Neural cell (in vitro differentiated cells): ENCODE measurements at regions not wholly inside any gene's neighbourhood (a gene's known extent, or its start where the extent isn't known, plus 50 kb on each side); places are given as distances from the start of the nearest gene placed in this dataset.

ENCODE experiments used
- H2AFZ ChIP-seq: fragments of 200-600, 300-800 bp; sonication (generic), shearing (Covaris generic); 2 replicates; pipeline ENCODE4 v1.6.0; 2014; ENCODE audit warnings: low read depth, mild to moderate bottlenecking, antibody characterized with exemption, low read length, moderate library complexity
- H3F3A ChIP-seq: fragments of 200-600 bp; shearing (Covaris generic); 2 replicates; pipeline ENCODE4 v1.6.1; 2016; ENCODE audit warnings: mild to moderate bottlenecking, moderate library complexity, mixed read lengths, antibody characterized with exemption, low read length; ENCODE audit not compliant: insufficient read depth, poor library complexity, severe bottlenecking
- H3K27ac ChIP-seq: fragments of 200-600, 300-800 bp; sonication (generic), shearing (Covaris generic); 2 replicates; pipeline ENCODE4 v1.5.1; 2014; ENCODE audit warnings: mild to moderate bottlenecking, low read length, moderate library complexity
- H3K27me3 ChIP-seq: fragments of 300-800, 200-600 bp; sonication (generic), shearing (Covaris generic); 2 replicates; pipeline ENCODE4 v1.6.0; 2014; ENCODE audit warnings: mild to moderate bottlenecking, low read depth, low read length, moderate library complexity; ENCODE audit not compliant: insufficient read depth
- H3K36me3 ChIP-seq: fragments of 300-800, 200-600 bp; sonication (generic), shearing (Covaris generic); 2 replicates; pipeline ENCODE4 v1.5.1; 2014; ENCODE audit warnings: mild to moderate bottlenecking, antibody characterized with exemption, low read length, moderate library complexity; ENCODE audit not compliant: insufficient read depth
- H3K4me2 ChIP-seq: fragments of 300-800, 200-600 bp; sonication (generic), shearing (Covaris generic); 2 replicates; pipeline ENCODE4 v1.6.0; 2014; ENCODE audit warnings: mild to moderate bottlenecking, low read length
- H3K4me3 ChIP-seq: fragments of 300-800, 200-600 bp; sonication (generic), shearing (Covaris generic); 2 replicates; pipeline ENCODE4 v1.5.1; 2014; ENCODE audit warnings: mild to moderate bottlenecking, low read length, moderate library complexity
- H3K79me2 ChIP-seq: fragments of 200-600 bp; shearing (Covaris generic); replicated peaks from 2 replicates; pipeline ENCODE4 v1.6.0; 2014; ENCODE audit warnings: mild to moderate bottlenecking, low read length, moderate library complexity; ENCODE audit not compliant: insufficient read depth
- H3K9ac ChIP-seq: fragments of 300-800, 200-600 bp; sonication (generic), shearing (Covaris generic); 2 replicates; pipeline ENCODE4 v1.6.1; 2016; ENCODE audit warnings: mild to moderate bottlenecking, low read length, mixed read lengths
- H3K9me2 ChIP-seq: fragments of 200-600 bp; shearing (Covaris generic); 2 replicates; pipeline ENCODE4 v1.6.1; 2016; ENCODE audit warnings: mild to moderate bottlenecking, low read length, mixed read lengths; ENCODE audit not compliant: insufficient read depth
- H3K9me3 ChIP-seq: fragments of 200-600, 300-800 bp; sonication (generic), shearing (Covaris generic); 2 replicates; pipeline ENCODE4 v1.6.1; 2016; ENCODE audit warnings: mild to moderate bottlenecking, mixed run types, low read length, moderate library complexity, mixed read lengths
- H4K20me1 ChIP-seq: fragments of 200-600 bp; shearing (Covaris generic); 2 replicates; pipeline ENCODE4 v1.6.1; 2016; ENCODE audit warnings: mild to moderate bottlenecking, mixed run types; ENCODE audit not compliant: insufficient read depth
- EP300 ChIP-seq: fragments of 450-650 bp; conservative IDR thresholded peaks from 2 replicates; pipeline ENCODE4 v1.6.1; 2014; ENCODE audit warnings: antibody characterized with exemption, mild to moderate bottlenecking, moderate library complexity; ENCODE audit not compliant: poor library complexity, severe bottlenecking
- EZH2 ChIP-seq: fragments of 200-600, 300-800 bp; shearing (Covaris generic), sonication (generic); IDR thresholded peaks from 2 replicates; pipeline ENCODE4 v1.6.1; 2014; ENCODE audit warnings: antibody characterized with exemption, low read length, borderline replicate concordance, mild to moderate bottlenecking; ENCODE audit not compliant: insufficient read depth, poor library complexity, severe bottlenecking
- MXI1 ChIP-seq: fragments of 450-650 bp; conservative IDR thresholded peaks from 2 replicates; pipeline ENCODE4 v1.6.1; 2014; ENCODE audit warnings: antibody characterized with exemption, mild to moderate bottlenecking; ENCODE audit not compliant: poor library complexity, severe bottlenecking
- POLR2AphosphoS5 ChIP-seq: IDR thresholded peaks from 2 replicates; pipeline ENCODE4 v1.6.1; 2012
- RAD21 ChIP-seq: fragments of 450-650 bp; conservative IDR thresholded peaks from 2 replicates; pipeline ENCODE4 v1.6.1; 2014; ENCODE audit warnings: antibody characterized with exemption, mild to moderate bottlenecking, moderate library complexity
- SMC3 ChIP-seq: fragments of 450-650 bp; conservative IDR thresholded peaks from 2 replicates; pipeline ENCODE4 v1.6.1; 2014; ENCODE audit warnings: antibody characterized with exemption, mild to moderate bottlenecking, moderate library complexity; ENCODE audit not compliant: poor library complexity
- TAF1 ChIP-seq: IDR thresholded peaks from 2 replicates; pipeline ENCODE4 v1.6.1; 2012; ENCODE audit warnings: low read depth
- TF ChIP-seq, protein P1 (sequence below): IDR thresholded peaks from 2 replicates; pipeline ENCODE4 v1.6.1; 2012; ENCODE audit warnings: borderline replicate concordance
- TF ChIP-seq, protein P2 (sequence below): fragments of 450-650 bp; IDR thresholded peaks from 2 replicates; pipeline ENCODE4 v1.5.1; 2014; ENCODE audit warnings: antibody characterized with exemption, mild to moderate bottlenecking, moderate library complexity; ENCODE audit not compliant: poor library complexity, severe bottlenecking

DNA sequence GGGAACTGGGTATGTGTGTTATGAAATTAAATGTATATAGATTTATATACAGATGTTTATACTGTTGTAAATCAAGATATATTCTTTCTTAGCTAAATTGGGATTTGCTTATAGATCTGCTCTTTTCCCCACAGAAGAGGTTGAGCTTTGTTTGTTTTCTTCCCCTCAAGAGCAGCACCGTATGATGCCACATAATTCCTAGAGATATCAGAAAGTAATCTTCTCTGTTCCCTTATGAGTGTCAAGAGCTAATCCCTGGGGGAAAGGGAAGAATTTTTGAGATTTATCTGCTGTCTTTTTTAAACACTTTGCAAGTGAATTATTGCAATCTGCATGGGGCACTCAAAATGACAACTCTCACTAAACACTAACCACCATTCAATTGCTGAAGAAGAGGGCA lies 68.7 kb upstream of the SP4 start:
- Histone ChIP-seq H3K9ac (no peak overlapping the region), H3K9me2 (no peaks in the 10 kb centered on the region), H3K79me2 (no peaks in the 10 kb centered on the region), H3K4me3 (no peak overlapping the region), H3F3A (no peaks in the 10 kb centered on the region), H3K27me3 (no peaks in the 10 kb centered on the region), H3K4me2 (no peak overlapping the region), H4K20me1 (no peaks in the 10 kb centered on the region), H2AFZ (no peak overlapping the region), H3K36me3 (no peaks in the 10 kb centered on the region), H3K27ac (no peak overlapping the region), H3K9me3 (no peaks in the 10 kb centered on the region)
- TF ChIP-seq EZH2 (no peak), RAD21 (no peak), EP300 (no peak), TAF1 (no peak), SMC3 (no peak), POLR2AphosphoS5 (no peak), MXI1 (no peak)
- TF ChIP-seq, protein P1, sequence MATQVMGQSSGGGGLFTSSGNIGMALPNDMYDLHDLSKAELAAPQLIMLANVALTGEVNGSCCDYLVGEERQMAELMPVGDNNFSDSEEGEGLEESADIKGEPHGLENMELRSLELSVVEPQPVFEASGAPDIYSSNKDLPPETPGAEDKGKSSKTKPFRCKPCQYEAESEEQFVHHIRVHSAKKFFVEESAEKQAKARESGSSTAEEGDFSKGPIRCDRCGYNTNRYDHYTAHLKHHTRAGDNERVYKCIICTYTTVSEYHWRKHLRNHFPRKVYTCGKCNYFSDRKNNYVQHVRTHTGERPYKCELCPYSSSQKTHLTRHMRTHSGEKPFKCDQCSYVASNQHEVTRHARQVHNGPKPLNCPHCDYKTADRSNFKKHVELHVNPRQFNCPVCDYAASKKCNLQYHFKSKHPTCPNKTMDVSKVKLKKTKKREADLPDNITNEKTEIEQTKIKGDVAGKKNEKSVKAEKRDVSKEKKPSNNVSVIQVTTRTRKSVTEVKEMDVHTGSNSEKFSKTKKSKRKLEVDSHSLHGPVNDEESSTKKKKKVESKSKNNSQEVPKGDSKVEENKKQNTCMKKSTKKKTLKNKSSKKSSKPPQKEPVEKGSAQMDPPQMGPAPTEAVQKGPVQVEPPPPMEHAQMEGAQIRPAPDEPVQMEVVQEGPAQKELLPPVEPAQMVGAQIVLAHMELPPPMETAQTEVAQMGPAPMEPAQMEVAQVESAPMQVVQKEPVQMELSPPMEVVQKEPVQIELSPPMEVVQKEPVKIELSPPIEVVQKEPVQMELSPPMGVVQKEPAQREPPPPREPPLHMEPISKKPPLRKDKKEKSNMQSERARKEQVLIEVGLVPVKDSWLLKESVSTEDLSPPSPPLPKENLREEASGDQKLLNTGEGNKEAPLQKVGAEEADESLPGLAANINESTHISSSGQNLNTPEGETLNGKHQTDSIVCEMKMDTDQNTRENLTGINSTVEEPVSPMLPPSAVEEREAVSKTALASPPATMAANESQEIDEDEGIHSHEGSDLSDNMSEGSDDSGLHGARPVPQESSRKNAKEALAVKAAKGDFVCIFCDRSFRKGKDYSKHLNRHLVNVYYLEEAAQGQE, result no peak
- TF ChIP-seq, protein P2, sequence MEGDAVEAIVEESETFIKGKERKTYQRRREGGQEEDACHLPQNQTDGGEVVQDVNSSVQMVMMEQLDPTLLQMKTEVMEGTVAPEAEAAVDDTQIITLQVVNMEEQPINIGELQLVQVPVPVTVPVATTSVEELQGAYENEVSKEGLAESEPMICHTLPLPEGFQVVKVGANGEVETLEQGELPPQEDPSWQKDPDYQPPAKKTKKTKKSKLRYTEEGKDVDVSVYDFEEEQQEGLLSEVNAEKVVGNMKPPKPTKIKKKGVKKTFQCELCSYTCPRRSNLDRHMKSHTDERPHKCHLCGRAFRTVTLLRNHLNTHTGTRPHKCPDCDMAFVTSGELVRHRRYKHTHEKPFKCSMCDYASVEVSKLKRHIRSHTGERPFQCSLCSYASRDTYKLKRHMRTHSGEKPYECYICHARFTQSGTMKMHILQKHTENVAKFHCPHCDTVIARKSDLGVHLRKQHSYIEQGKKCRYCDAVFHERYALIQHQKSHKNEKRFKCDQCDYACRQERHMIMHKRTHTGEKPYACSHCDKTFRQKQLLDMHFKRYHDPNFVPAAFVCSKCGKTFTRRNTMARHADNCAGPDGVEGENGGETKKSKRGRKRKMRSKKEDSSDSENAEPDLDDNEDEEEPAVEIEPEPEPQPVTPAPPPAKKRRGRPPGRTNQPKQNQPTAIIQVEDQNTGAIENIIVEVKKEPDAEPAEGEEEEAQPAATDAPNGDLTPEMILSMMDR, result no peak

DNA sequence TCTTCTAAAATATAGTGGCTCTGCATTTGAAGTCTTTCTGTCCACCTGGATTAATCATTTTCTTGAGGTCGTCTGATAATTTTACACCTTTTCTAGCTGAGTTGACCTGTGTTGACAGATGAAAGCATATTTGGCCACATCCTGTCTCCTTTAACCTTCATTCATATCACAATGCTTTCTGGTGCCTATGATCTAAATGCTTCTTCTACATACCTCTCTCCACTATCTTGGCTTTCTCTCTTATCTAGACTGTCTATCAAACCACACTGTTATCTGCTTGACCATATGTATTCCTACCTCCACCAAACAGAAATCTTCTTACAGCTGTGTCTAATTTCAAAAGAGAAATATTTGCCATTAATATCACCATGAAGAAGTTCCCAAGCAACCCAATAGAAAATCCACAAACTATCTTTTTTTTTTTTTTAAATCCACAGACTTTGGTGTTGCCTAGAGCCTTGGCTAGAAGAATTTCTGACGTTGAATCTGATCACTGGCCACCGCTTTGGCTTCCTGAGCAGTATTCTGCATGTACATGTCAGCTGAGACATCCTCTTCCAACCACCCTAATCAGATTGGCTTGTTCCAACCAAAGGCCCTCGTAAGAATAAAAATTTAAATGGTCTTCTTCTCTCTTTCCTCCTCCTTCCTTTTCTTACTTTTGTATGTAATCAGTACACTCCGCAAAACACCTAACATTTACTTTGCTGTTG lies 66.3 kb upstream of the SP4 start:
- no peaks in the 10 kb centered on the region for H3K9me3 ChIP-seq
- no peaks in the 10 kb centered on the region for H3F3A ChIP-seq
- H3K36me3 ChIP-seq, result no peaks in the 10 kb centered on the region
- H3K79me2 ChIP-seq, result no peaks in the 10 kb centered on the region
- no peak for TF ChIP-seq RAD21
- no peak for TF ChIP-seq EP300
- TF ChIP-seq EZH2, result no peak
- TF ChIP-seq, protein P2, result no peak
- no peak for TF ChIP-seq POLR2AphosphoS5
- no peak for TF ChIP-seq MXI1
- TF ChIP-seq TAF1, result no peak
- TF ChIP-seq, protein P1, result no peak
- TF ChIP-seq SMC3, result no peak
- no peak overlapping the region for H3K27ac ChIP-seq
- no peak overlapping the region for H3K4me2 ChIP-seq
- no peaks in the 10 kb centered on the region for H3K27me3 ChIP-seq
- no peak overlapping the region for H2AFZ ChIP-seq
- H3K9me2 ChIP-seq, result no peaks in the 10 kb centered on the region
- H4K20me1 ChIP-seq, result no peaks in the 10 kb centered on the region
- no peak overlapping the region for H3K4me3 ChIP-seq
- H3K9ac ChIP-seq, result no peak overlapping the region
